Testis (tissue), 2 donors: ENCODE measurements at regions not wholly inside any gene's neighbourhood (a gene's known extent, or its start where the extent isn't known, plus 50 kb on each side); places are given as distances from the start of the nearest gene placed in this dataset.

Experiments used
- POLR2A ChIP-seq: fragments of 450-650 bp; IDR thresholded peaks from one replicate; pipeline ENCODE4 v1.6.1; 2017; ENCODE audit warnings: antibody characterized with exemption, mild to moderate bottlenecking, moderate library complexity
- TF ChIP-seq, protein P1 (sequence below), 3 experiments: fragments of 450-650 bp in 2 of 3; fragments of 200-600 bp in 1 of 3; sonication (generic) in 1 of 3; IDR thresholded peaks; one replicate each; pipeline ENCODE4 v1.5.1; 2016 to 2019; ENCODE audit warnings: antibody characterized with exemption in 3 of 3, mild to moderate bottlenecking in 2 of 3, moderate library complexity in 1 of 3

DNA sequence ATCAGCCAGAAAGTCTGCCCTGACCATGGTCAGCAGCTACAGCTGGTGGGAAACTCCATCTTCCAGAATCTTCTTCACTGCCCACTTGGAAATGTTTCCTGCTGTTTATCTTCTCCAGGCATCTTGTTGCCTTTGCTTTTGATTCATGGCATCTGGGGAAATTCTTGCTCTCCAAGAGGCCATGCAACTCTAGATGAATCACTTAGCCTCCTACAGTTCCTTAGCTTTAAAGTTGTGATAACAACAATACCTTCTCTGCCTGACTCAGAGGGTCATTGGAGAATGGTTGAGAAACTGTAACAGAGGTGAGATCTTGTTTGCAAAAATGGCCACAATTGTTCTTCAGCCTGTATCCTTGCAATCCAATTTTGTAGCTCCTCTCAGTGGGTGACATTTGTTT, 121.0 kb upstream of the VRK1 start:
- TF ChIP-seq, protein P1, sequence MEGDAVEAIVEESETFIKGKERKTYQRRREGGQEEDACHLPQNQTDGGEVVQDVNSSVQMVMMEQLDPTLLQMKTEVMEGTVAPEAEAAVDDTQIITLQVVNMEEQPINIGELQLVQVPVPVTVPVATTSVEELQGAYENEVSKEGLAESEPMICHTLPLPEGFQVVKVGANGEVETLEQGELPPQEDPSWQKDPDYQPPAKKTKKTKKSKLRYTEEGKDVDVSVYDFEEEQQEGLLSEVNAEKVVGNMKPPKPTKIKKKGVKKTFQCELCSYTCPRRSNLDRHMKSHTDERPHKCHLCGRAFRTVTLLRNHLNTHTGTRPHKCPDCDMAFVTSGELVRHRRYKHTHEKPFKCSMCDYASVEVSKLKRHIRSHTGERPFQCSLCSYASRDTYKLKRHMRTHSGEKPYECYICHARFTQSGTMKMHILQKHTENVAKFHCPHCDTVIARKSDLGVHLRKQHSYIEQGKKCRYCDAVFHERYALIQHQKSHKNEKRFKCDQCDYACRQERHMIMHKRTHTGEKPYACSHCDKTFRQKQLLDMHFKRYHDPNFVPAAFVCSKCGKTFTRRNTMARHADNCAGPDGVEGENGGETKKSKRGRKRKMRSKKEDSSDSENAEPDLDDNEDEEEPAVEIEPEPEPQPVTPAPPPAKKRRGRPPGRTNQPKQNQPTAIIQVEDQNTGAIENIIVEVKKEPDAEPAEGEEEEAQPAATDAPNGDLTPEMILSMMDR (IDR thresholded peaks at IDR 0.05): no peak
- TF ChIP-seq POLR2A: no peak
